ENCODE measurements at regions not wholly inside any gene's neighbourhood (a gene's known extent, or its start where the extent isn't known, plus 50 kb on each side); places are given as distances from the start of the nearest gene placed in this dataset.

DNA sequence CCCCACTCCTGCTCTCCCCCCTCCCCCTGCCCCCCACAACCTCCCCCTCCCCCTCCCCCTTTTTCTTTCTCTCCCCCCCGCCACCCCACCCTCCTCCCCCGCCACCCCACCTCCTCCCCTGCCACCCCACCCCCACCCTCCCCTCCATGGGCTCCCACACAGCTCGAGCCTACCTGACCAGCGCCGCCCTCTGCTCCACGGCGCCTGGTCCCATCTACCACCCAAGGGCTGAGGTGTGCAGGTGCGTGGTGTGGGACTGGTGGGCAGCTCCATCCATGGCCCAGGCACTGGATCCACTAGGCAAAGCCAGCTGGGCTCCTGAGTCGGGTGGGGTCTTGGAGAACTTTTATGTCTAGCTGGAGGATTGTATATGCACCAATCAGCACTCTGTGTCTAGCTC lies 68.3 kb upstream of the KCNAB1 start:
- TF ChIP-seq EZH2phosphoT487 (IDR thresholded peaks at IDR 0.05; ENCODE audit: insufficient read depth, low read depth) (no peak), EZH2 (IDR thresholded peaks at IDR 0.05; ENCODE audit: insufficient read depth, poor library complexity, severe bottlenecking) (no peak)

Data from GM23248 (cell line).